H9 (cell line): ENCODE measurements at regions not wholly inside any gene's neighbourhood (a gene's known extent, or its start where the extent isn't known, plus 50 kb on each side); places are given as distances from the start of the nearest gene placed in this dataset.

Experiments used
- DNase-seq: peaks from one replicate; pipeline ENCODE4 v3.0.0-alpha.2; 2017
- H2AFZ ChIP-seq: one replicate; pipeline ENCODE4 v1.6.1; 2013; ENCODE audit warnings: mild to moderate bottlenecking, low read length, control low read depth, moderate library complexity
- H2AK5ac ChIP-seq: 2 replicates; pipeline ENCODE4 v1.6.1; 2013; ENCODE audit warnings: low read length, control low read depth, mixed read lengths; ENCODE audit not compliant: insufficient read length
- H2BK120ac ChIP-seq: one replicate; pipeline ENCODE4 v1.6.1; 2013; ENCODE audit warnings: low read depth, mild to moderate bottlenecking, low read length, control low read depth, inconsistent platforms; ENCODE audit not compliant: poor library complexity, severe bottlenecking
- H2BK12ac ChIP-seq: 2 replicates; pipeline ENCODE4 v1.6.1; 2013; ENCODE audit warnings: low read length, control low read depth, mixed read lengths, low read depth; ENCODE audit not compliant: insufficient read length
- H2BK15ac ChIP-seq: 2 replicates; pipeline ENCODE4 v1.6.1; 2013; ENCODE audit warnings: low read depth, low read length, control low read depth
- H2BK20ac ChIP-seq: one replicate; pipeline ENCODE4 v1.6.1; 2013; ENCODE audit warnings: low read depth, mild to moderate bottlenecking, low read length, control low read depth, inconsistent platforms; ENCODE audit not compliant: poor library complexity, severe bottlenecking
- H2BK5ac ChIP-seq: 2 replicates; pipeline ENCODE4 v1.6.1; 2013; ENCODE audit warnings: low read length, control low read depth, mixed read lengths; ENCODE audit not compliant: insufficient read length
- H3K14ac ChIP-seq: 2 replicates; pipeline ENCODE4 v1.6.1; 2013; ENCODE audit warnings: low read length, control low read depth; ENCODE audit not compliant: insufficient read depth
- H3K18ac ChIP-seq: 2 replicates; pipeline ENCODE4 v1.6.1; 2013; ENCODE audit warnings: low read depth, mild to moderate bottlenecking, mixed read lengths, low read length, control low read depth; ENCODE audit not compliant: insufficient read length
- H3K23ac ChIP-seq: 2 replicates; pipeline ENCODE4 v1.6.1; 2013; ENCODE audit warnings: low read length, control low read depth, mixed read lengths, low read depth; ENCODE audit not compliant: insufficient read length
- H3K23me2 ChIP-seq: 2 replicates; pipeline ENCODE4 v1.6.1; 2013; ENCODE audit warnings: low read depth, mild to moderate bottlenecking, mixed read lengths, low read length, control low read depth; ENCODE audit not compliant: insufficient read length, poor library complexity, severe bottlenecking
- H3K27ac ChIP-seq: 2 replicates; pipeline ENCODE4 v1.5.1; 2013; ENCODE audit warnings: low read length, control low read depth, mixed read lengths, low read depth; ENCODE audit not compliant: insufficient read length
- H3K27me3 ChIP-seq: 2 replicates; pipeline ENCODE4 v1.6.1; 2013; ENCODE audit warnings: low read length, control low read depth, inconsistent platforms; ENCODE audit not compliant: insufficient read depth
- H3K4ac ChIP-seq: 2 replicates; pipeline ENCODE4 v1.6.1; 2013; ENCODE audit warnings: low read depth, mild to moderate bottlenecking, control low read depth, inconsistent platforms, low read length, moderate library complexity
- H3K4me1 ChIP-seq: 2 replicates; pipeline ENCODE4 v1.6.1; 2013; ENCODE audit warnings: low read length, control low read depth, inconsistent platforms; ENCODE audit not compliant: insufficient read depth
- H3K4me2 ChIP-seq: 2 replicates; pipeline ENCODE4 v1.6.1; 2013; ENCODE audit warnings: low read length, control low read depth, mixed read lengths; ENCODE audit not compliant: insufficient read length, insufficient read depth
- H3K56ac ChIP-seq: 2 replicates; pipeline ENCODE4 v1.6.1; 2013; ENCODE audit warnings: low read depth, mild to moderate bottlenecking, mixed read lengths, low read length, control low read depth; ENCODE audit not compliant: insufficient read length
- H3K79me1 ChIP-seq: 2 replicates; pipeline ENCODE4 v1.6.1; 2013; ENCODE audit warnings: low read depth, mild to moderate bottlenecking, moderate library complexity, low read length, control low read depth, inconsistent platforms; ENCODE audit not compliant: insufficient read depth, poor library complexity, severe bottlenecking
- H3K79me2 ChIP-seq: 2 replicates; pipeline ENCODE4 v1.6.1; 2013; ENCODE audit warnings: low read length, control low read depth, inconsistent platforms; ENCODE audit not compliant: insufficient read depth
- H3K9ac ChIP-seq: 2 replicates; pipeline ENCODE4 v1.6.1; 2013; ENCODE audit warnings: low read length, control low read depth, mixed read lengths; ENCODE audit not compliant: insufficient read length; ENCODE audit errors: extremely low read depth
- H3K9me3 ChIP-seq: one replicate; pipeline ENCODE4 v1.6.1; 2013; ENCODE audit warnings: low read depth, low read length, inconsistent platforms; ENCODE audit not compliant: control insufficient read depth
- H3T11ph ChIP-seq: one replicate; pipeline ENCODE4 v1.6.1; 2013; ENCODE audit warnings: mild to moderate bottlenecking, low read length, control low read depth, inconsistent platforms
- H4K20me1 ChIP-seq: one replicate; pipeline ENCODE4 v1.6.1; 2013; ENCODE audit not compliant: control insufficient read depth, insufficient read length, insufficient read depth
- H4K5ac ChIP-seq: 2 replicates; pipeline ENCODE4 v1.6.1; 2013; ENCODE audit warnings: low read depth, mild to moderate bottlenecking, mixed read lengths, low read length, control low read depth; ENCODE audit not compliant: insufficient read length
- H4K8ac ChIP-seq: replicated peaks from 2 replicates; pipeline ENCODE4 v1.6.1; 2013; ENCODE audit warnings: low read length, control low read depth, mixed read lengths, low read depth; ENCODE audit not compliant: insufficient read length
- H4K91ac ChIP-seq: 2 replicates; pipeline ENCODE4 v1.6.1; 2013; ENCODE audit warnings: low read depth, mild to moderate bottlenecking, moderate library complexity, mixed read lengths, low read length, control low read depth; ENCODE audit not compliant: insufficient read length
- H3K27ac Mint-ChIP-seq, 3 experiments: 2 replicates in 2 of 3; 3 replicates in 1 of 3; pipeline ENCODE4 v1.8.0; 2020 to 2021; ENCODE audit warnings: mixed read lengths in 3 of 3, mild to moderate bottlenecking in 1 of 3, moderate library complexity in 1 of 3
- H3K27me3 Mint-ChIP-seq: 2 replicates; pipeline ENCODE4 v1.8.0; 2021; ENCODE audit warnings: low read depth, mild to moderate bottlenecking, moderate library complexity, mixed read lengths
- H3K36me3 Mint-ChIP-seq, 3 experiments: 2 replicates in 2 of 3; 3 replicates in 1 of 3; pipeline ENCODE4 v1.8.0; 2020 to 2021; ENCODE audit warnings: low read depth in 3 of 3, mixed read lengths in 3 of 3; ENCODE audit not compliant: insufficient read depth in 1 of 3
- H3K4me1 Mint-ChIP-seq, 2 experiments: 2 replicates each; pipeline ENCODE4 v1.8.0; 2020; ENCODE audit warnings: mixed read lengths in 2 of 2
- H3K4me3 Mint-ChIP-seq, 2 experiments: 2 replicates in 1 of 2; 3 replicates in 1 of 2; pipeline ENCODE4 v1.8.0; 2020 to 2021; ENCODE audit warnings: mild to moderate bottlenecking in 2 of 2, mixed read lengths in 2 of 2, moderate library complexity in 1 of 2
- H3K9me3 Mint-ChIP-seq, 2 experiments: 2 replicates in 1 of 2; 3 replicates in 1 of 2; pipeline ENCODE4 v1.8.0; 2020; ENCODE audit warnings: mild to moderate bottlenecking in 2 of 2, mixed read lengths in 2 of 2, moderate library complexity in 1 of 2
- CTCF ChIP-seq: fragments of 200-600 bp; sonication (generic); conservative IDR thresholded peaks from 3 replicates; pipeline ENCODE4 v1.8.0; 2021; ENCODE audit warnings: antibody characterized with exemption, mild to moderate bottlenecking
- WGBS: extraction: QIAGEN DNeasy Blood & Tissue Kit; methylation state at CpG from one replicate; pipeline ENCODE4 v1.1.7; 2013; ENCODE audit warnings: missing lambda C conversion rate, low lambda C conversion rate, mixed read lengths; ENCODE audit not compliant: insufficient read length; ENCODE audit errors: extremely low coverage; 5-methylcytosine and 5-hydroxymethylcytosine counted together

GRCh38 chr6:65996096-65996495 lies 289.1 kb upstream of the EYS start:
- no peak overlapping the region for H4K91ac ChIP-seq
- no peak overlapping the region for H3K4me2 ChIP-seq
- no peaks in the 10 kb centered on the region for H3K4me1 ChIP-seq
- H3K9ac ChIP-seq = no peak overlapping the region
- H3K27ac ChIP-seq = no peak overlapping the region
- H3K9me3 ChIP-seq = no peaks in the 10 kb centered on the region
- no CpG with 5 or more reads among the region's 1 CpG for WGBS
- no peak overlapping the region for H2AFZ ChIP-seq
- no peaks in the 10 kb centered on the region for H3K23me2 ChIP-seq
- H3T11ph ChIP-seq = no peak overlapping the region
- no peaks in the 10 kb centered on the region for H3K79me2 ChIP-seq
- H3K27ac Mint-ChIP-seq = no peak overlapping the region
- H3K56ac ChIP-seq = no peak overlapping the region
- no peak for DNase-seq
- peaks cover 0 to 6% (median 0%) of the 10 kb centered on the region in 3 experiments; a peak in 4 of 7 replicates for H3K36me3 Mint-ChIP-seq
- H3K79me1 ChIP-seq = no peaks in the 10 kb centered on the region
- H4K5ac ChIP-seq = no peak overlapping the region
- H2BK15ac ChIP-seq = no peak overlapping the region
- H2BK12ac ChIP-seq = no peak overlapping the region
- no peak overlapping the region for H2BK5ac ChIP-seq
- no peak overlapping the region for H2BK20ac ChIP-seq
- no peak overlapping the region for H3K18ac ChIP-seq
- no peak overlapping the region for H4K8ac ChIP-seq
- H3K27me3 Mint-ChIP-seq = no peaks in the 10 kb centered on the region
- no peak overlapping the region for H3K14ac ChIP-seq
- no peaks in the 10 kb centered on the region for H3K27me3 ChIP-seq
- no peak overlapping the region for H2AK5ac ChIP-seq
- H3K23ac ChIP-seq = no peak overlapping the region
- H2BK120ac ChIP-seq = no peak overlapping the region
- no peak for TF ChIP-seq CTCF
- no peaks in the 10 kb centered on the region for H3K4me1 Mint-ChIP-seq
- H4K20me1 ChIP-seq = no peaks in the 10 kb centered on the region
- H3K4me3 Mint-ChIP-seq = no peak overlapping the region
- peaks cover 3 to 8% of the 10 kb centered on the region in 2 experiments; a peak in 3 of 5 replicates for H3K9me3 Mint-ChIP-seq
- H3K4ac ChIP-seq = no peak overlapping the region
